Suprapubic skin (tissue), 4 donors: ENCODE measurements at regions not wholly inside any gene's neighbourhood (a gene's known extent, or its start where the extent isn't known, plus 50 kb on each side); places are given as distances from the start of the nearest gene placed in this dataset.
A peak's percentile ranks its signal among the peaks of the same experiment; 100 is the strongest.

Source experiments
- DNase-seq, 2 donors: peaks; one replicate each; pipeline ENCODE4 v3.0.0-alpha.2; 2019; ENCODE audit warnings: low spot score in 2 of 2
- H3K27ac ChIP-seq: fragments of 200-600 bp; sonication (generic); one replicate; pipeline ENCODE4 v1.5.1; 2019
- H3K27me3 ChIP-seq: fragments of 200-600 bp; sonication (generic); one replicate; pipeline ENCODE4 v1.5.1; 2019
- H3K36me3 ChIP-seq: fragments of 200-600 bp; sonication (generic); one replicate; pipeline ENCODE4 v1.5.1; 2019
- H3K4me1 ChIP-seq: fragments of 200-600 bp; sonication (generic); one replicate; pipeline ENCODE4 v1.5.1; 2019
- H3K4me3 ChIP-seq: fragments of 200-600 bp; sonication (generic); one replicate; pipeline ENCODE4 v1.5.1; 2019; ENCODE audit warnings: mild to moderate bottlenecking
- H3K9me3 ChIP-seq: fragments of 200-600 bp; sonication (generic); one replicate; pipeline ENCODE4 v1.5.1; 2019
- CTCF ChIP-seq, 2 donors: fragments of 200-600 bp in 1 of 2; fragments of 450-650 bp in 1 of 2; sonication (generic) in 1 of 2; IDR thresholded peaks; one replicate each; pipeline ENCODE4 v1.5.1; 2016 to 2019; ENCODE audit warnings: antibody characterized with exemption in 2 of 2, mild to moderate bottlenecking in 1 of 2, moderate library complexity in 1 of 2
- EP300 ChIP-seq: sonication (generic); formaldehyde crosslinking; IDR thresholded peaks from one replicate; pipeline ENCODE4 v1.6.1; 2017; ENCODE audit warnings: antibody characterized with exemption
- POLR2A ChIP-seq, 2 donors: fragments of 450-650 bp; IDR thresholded peaks; one replicate each; pipeline ENCODE4 v1.6.1; 2017; ENCODE audit warnings: antibody characterized with exemption in 2 of 2, mild to moderate bottlenecking in 2 of 2, moderate library complexity in 2 of 2
- POLR2AphosphoS5 ChIP-seq, 3 donors: sonication (generic); formaldehyde crosslinking; IDR thresholded peaks; one replicate each; pipeline ENCODE4 v1.6.1; 2017; ENCODE audit warnings: antibody characterized with exemption in 3 of 3
- WGBS: methylation state at CpG from one replicate; pipeline ENCODE4 v1.1.5; 2018; 5-methylcytosine and 5-hydroxymethylcytosine counted together

- H3K4me3 ChIP-seq: no peak overlapping the region
- WGBS: 81% methylated on average over 15 of the region's 16 CpGs
- no peaks in the 10 kb centered on the region for H3K9me3 ChIP-seq
- H3K4me1 ChIP-seq: peaks cover 15% of the 10 kb centered on the region
- no peaks in the 10 kb centered on the region for H3K36me3 ChIP-seq
- no peak for DNase-seq
- H3K27ac ChIP-seq: no peak overlapping the region
- peaks cover 67% of the 10 kb centered on the region for H3K27me3 ChIP-seq
- TF ChIP-seq POLR2AphosphoS5 (IDR thresholded peaks at IDR 0.05) (no peak), EP300 (no peak), POLR2A (IDR thresholded peaks at IDR 0.05) (no peak), CTCF (IDR thresholded peaks at IDR 0.05) (no peak)
Observed at GRCh38 chr4:3648195-3648594, 116.0 kb upstream of the LRPAP1 start.

DNA sequence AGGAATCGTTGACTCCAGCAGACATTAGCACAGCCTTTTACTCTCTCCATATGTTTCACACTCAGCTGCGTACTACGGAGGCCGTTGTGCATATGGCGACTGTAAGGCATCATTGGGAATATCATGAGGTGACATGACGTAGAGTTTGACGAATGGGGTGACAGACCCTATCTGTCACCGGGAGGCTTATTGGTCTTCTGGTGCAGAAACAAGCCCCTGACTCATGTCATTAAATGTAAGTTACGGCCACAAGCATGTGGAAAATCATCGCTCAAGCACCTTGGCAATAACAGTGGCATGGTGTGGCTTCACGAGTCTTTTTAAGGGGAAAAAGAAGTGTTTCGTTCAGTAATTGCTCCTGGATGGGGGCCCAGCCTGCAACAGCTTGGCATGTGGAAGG is 115.2 kb upstream of the LRPAP1 start:
- 79% methylated on average over 12 of the region's 12 CpGs for WGBS
- Histone ChIP-seq H3K27me3 (peaks cover 64% of the 10 kb centered on the region), H3K27ac (no peak overlapping the region)

DNA sequence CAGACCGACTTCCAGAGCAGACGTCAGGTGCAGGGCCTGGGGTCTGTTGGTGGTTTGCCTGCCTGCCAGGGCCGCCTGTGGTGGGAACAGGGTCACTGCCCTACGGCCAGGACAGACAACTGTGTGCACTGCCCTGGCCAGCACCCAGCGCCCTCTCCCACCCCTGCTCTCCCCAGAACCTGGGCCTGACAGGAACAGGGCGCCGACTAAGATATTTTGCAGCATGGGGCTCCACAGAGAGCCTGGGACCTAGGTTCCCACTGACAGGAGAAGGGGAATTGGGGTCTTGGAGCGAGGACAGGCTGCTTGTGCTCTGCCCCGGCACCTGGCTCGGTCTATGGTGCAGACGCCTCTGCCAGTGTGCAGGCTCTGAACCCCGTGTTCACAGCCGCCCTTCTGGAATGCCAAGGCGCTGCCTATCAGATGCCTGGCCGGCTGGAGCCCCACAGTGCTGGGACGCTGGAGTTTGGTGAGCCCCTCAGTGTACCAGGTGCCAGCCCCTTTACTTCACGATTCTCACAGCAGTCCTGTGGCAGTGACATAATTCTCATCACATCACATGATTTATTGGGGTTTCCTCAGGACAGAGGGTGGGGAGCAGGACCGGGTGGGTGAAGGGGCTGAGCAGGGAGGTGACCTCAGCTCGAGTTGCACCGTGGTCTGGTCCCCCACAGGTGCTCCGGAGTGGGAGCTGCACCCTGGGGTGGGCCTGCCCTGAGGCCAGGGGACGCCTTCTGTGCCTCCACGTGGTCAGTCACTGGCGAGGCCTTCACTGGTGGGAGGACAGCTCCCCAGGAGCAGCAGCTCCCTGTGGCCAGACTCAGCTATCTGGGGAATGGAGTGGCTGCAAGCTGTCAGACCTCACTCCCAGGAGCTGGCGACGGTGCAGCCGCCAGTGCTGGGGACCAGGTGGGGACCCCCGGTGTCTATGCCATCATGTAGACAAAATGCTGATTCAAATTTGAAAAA is 113.8 kb upstream of the LRPAP1 start:
- no peaks in the 10 kb centered on the region for H3K9me3 ChIP-seq
- peaks cover 15% of the 10 kb centered on the region for H3K4me1 ChIP-seq
- WGBS: 44% methylated on average over 15 of the region's 28 CpGs
- no peak for DNase-seq
- no peak overlapping the region for H3K4me3 ChIP-seq
- peaks cover 50% of the 10 kb centered on the region for H3K27me3 ChIP-seq
- H3K36me3 ChIP-seq: no peaks in the 10 kb centered on the region
- TF ChIP-seq POLR2AphosphoS5 (IDR thresholded peaks at IDR 0.05) (no peak), EP300 (no peak), CTCF (IDR thresholded peaks at IDR 0.05) (no peak), POLR2A (IDR thresholded peaks at IDR 0.05) (no peak)
- peak overlapping the region; percentile 51 for H3K27ac ChIP-seq

More for the DNA sequence above, 115.2 kb upstream of the LRPAP1 start:
- DNase-seq: no peak
- no peak for TF ChIP-seq POLR2A (IDR thresholded peaks at IDR 0.05)
- TF ChIP-seq EP300: no peak
- TF ChIP-seq POLR2AphosphoS5 (IDR thresholded peaks at IDR 0.05): no peak
- no peak for TF ChIP-seq CTCF (IDR thresholded peaks at IDR 0.05)
- H3K36me3 ChIP-seq: no peaks in the 10 kb centered on the region
- H3K4me1 ChIP-seq: peaks cover 15% of the 10 kb centered on the region
- no peaks in the 10 kb centered on the region for H3K9me3 ChIP-seq
- H3K4me3 ChIP-seq: no peak overlapping the region

- no peaks in the 10 kb centered on the region for H3K9me3 ChIP-seq
- H3K36me3 ChIP-seq: no peaks in the 10 kb centered on the region
- DNase-seq: peak in 1 of 2 donors; percentile 72
- peaks cover 15% of the 10 kb centered on the region for H3K4me1 ChIP-seq
- peaks cover 45% of the 10 kb centered on the region for H3K27me3 ChIP-seq
- TF ChIP-seq EP300 (no peak), POLR2AphosphoS5 (IDR thresholded peaks at IDR 0.05) (no peak), CTCF (IDR thresholded peaks at IDR 0.05) (no peak), POLR2A (IDR thresholded peaks at IDR 0.05) (no peak)
- WGBS: 42% methylated on average over 32 of the region's 33 CpGs
- H3K27ac ChIP-seq: no peak overlapping the region
- H3K4me3 ChIP-seq: no peak overlapping the region
Observed at GRCh38 chr4:3644849-3645627, 112.8 kb upstream of the LRPAP1 start.
